ENCODE measurements at regions not wholly inside any gene's neighbourhood (a gene's known extent, or its start where the extent isn't known, plus 50 kb on each side); places are given as distances from the start of the nearest gene placed in this dataset.
A peak's percentile ranks its signal among the peaks of the same experiment; 100 is the strongest.

- TF ChIP-seq CTCF (conservative IDR thresholded peaks at IDR 0.05; ENCODE audit: low read depth, low read length) = no peak
- no peak overlapping the region for H3K4me3 ChIP-seq (ENCODE audit: low read depth, low read length)
- DNase-seq (ENCODE audit: low read depth) = no peak
Measured at GRCh38 chr6:79378957-79379356, 144.5 kb upstream of the HMGN3 start.

- no peak overlapping the region for H3K4me3 ChIP-seq (ENCODE audit: low read depth, low read length)
- peak; percentile 76 for DNase-seq (ENCODE audit: low read depth)
- no peak for TF ChIP-seq CTCF (conservative IDR thresholded peaks at IDR 0.05; ENCODE audit: low read depth, low read length)
Measured at GRCh38 chr6:79377888-79378348, 143.4 kb upstream of the HMGN3 start.

DNA sequence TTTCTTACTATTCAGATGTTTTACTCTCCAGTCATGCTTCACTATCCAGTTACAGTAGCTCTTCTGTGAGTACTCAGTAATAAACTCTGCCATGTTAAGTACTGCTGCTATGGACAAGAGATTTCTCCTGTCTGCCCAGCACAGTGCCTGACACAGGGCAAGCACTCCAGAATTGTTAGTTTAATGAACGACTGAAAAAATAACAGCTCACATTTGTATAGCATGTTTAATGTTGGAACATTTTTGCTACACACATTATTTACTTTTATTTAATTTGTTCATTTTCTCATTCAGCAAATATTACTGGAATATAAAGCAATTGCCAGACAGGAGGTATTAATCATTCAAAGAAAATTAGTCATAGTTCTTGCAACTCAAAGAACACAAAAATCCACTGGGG, 142.6 kb upstream of the HMGN3 start:
- H3K4me3 ChIP-seq (ENCODE audit: low read depth, low read length) = no peak overlapping the region
- DNase-seq (ENCODE audit: low read depth) = peak; percentile 33
- TF ChIP-seq CTCF (conservative IDR thresholded peaks at IDR 0.05; ENCODE audit: low read depth, low read length) = no peak

- DNase-seq (ENCODE audit: low read depth) = no peak
- H3K4me3 ChIP-seq (ENCODE audit: low read depth, low read length) = no peak overlapping the region
- no peak for TF ChIP-seq CTCF (conservative IDR thresholded peaks at IDR 0.05; ENCODE audit: low read depth, low read length)
Measured at GRCh38 chr6:79375635-79376337, 141.3 kb upstream of the HMGN3 start.

DNA sequence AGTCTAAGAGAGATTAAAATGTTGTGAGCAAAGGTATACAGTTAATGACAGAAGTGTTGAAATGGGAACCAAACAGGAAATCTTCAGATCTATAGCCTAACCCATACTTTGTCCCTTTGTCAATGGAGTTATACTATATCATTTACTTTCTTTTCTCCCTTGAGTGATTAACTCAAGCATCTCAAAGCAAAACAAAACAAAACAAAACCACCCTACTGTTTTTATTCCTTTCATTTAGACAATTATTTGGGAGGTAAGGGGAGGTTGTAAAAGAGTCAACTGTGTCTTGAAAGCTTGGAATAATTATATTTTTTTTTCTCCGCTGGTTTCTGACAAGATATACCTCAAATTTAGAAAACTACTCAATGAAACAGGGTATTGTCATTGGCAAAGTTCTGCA, 139.8 kb upstream of the HMGN3 start:
- no peak for TF ChIP-seq CTCF (conservative IDR thresholded peaks at IDR 0.05; ENCODE audit: low read depth, low read length)
- no peak overlapping the region for H3K4me3 ChIP-seq (ENCODE audit: low read depth, low read length)
- no peak for DNase-seq (ENCODE audit: low read depth)

- H3K4me3 ChIP-seq (ENCODE audit: low read depth, low read length) = no peak overlapping the region
- no peak for TF ChIP-seq CTCF (conservative IDR thresholded peaks at IDR 0.05; ENCODE audit: low read depth, low read length)
- no peak for DNase-seq (ENCODE audit: low read depth)
Measured at GRCh38 chr6:79373880-79374279, 139.4 kb upstream of the HMGN3 start.

DNA sequence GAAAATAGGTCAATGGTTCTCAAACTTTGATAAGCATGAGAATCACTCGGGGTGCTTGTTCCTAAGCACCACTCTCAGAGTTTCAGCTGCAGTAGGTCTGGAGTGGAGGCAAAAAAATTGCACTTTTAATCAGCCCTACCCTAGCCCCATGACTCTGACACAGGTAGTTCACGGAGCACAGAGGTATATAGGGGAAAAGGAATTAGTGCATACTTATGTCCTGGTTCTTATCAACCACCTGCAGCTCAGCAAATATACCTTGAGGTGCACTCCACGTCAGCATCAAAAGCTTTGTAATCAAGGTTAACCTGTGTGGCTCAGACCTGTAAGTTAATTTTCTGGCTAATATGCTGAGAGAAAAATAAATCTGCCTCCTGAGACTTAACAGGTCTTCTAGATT, 138.8 kb upstream of the HMGN3 start:
- no peak for DNase-seq (ENCODE audit: low read depth)
- no peak for TF ChIP-seq CTCF (conservative IDR thresholded peaks at IDR 0.05; ENCODE audit: low read depth, low read length)
- H3K4me3 ChIP-seq (ENCODE audit: low read depth, low read length) = no peak overlapping the region

Data from choroid plexus epithelial cell (primary cell).